SK-N-SH (cell line): ENCODE measurements at regions not wholly inside any gene's neighbourhood (a gene's known extent, or its start where the extent isn't known, plus 50 kb on each side); places are given as distances from the start of the nearest gene placed in this dataset.

Source experiments
- CTCF ChIA-PET: fragments of 300-600, 350-600 bp; formaldehyde crosslinking; extraction: SDS; loops from one replicate; lab custom pipeline; 2021; lab: Yijun Ruan, JAX
- POLR2A ChIA-PET: fragments of 350-600 bp; sonication (Branson Sonifier 250); formaldehyde crosslinking; extraction: SDS; loops from one replicate; lab custom pipeline; 2020; ENCODE audit warnings: antibody characterized with exemption, inconsistent platforms; lab: Yijun Ruan, JAX
- DNase-seq: peaks from one replicate; pipeline ENCODE4 v3.0.0; 2012
- H2AFZ ChIP-seq: fragments of 200-600 bp; sonication (generic); 2 replicates; pipeline ENCODE4 v1.8.1; 2016; ENCODE audit warnings: antibody characterized with exemption, mild to moderate bottlenecking, low read depth
- H3F3A ChIP-seq: fragments of 200-600 bp; sonication (generic); replicated peaks from 2 replicates; pipeline ENCODE3; 2016; ENCODE audit warnings: antibody characterized with exemption, mild to moderate bottlenecking; ENCODE audit not compliant: insufficient read depth
- H3K27ac ChIP-seq, 2 experiments: fragments of 200-500 bp in 1 of 2; fragments of 200-600 bp in 1 of 2; sonication (Bioruptor generic) in 1 of 2; sonication (generic), shearing (Covaris generic) in 1 of 2; 2 replicates each; pipeline versions ENCODE4 v1.5.1 to v1.6.1; 2014 to 2016; ENCODE audit warnings: low read depth in 2 of 2, inconsistent platforms in 1 of 2, low read length in 1 of 2, mild to moderate bottlenecking in 1 of 2, mixed read lengths in 1 of 2
- H3K27me3 ChIP-seq: fragments of 200-600 bp; sonication (generic), shearing (Covaris generic); 2 replicates; pipeline ENCODE4 v1.6.1; 2016; ENCODE audit warnings: mixed run types; ENCODE audit not compliant: insufficient read depth
- H3K36me3 ChIP-seq, 2 experiments: fragments of 200-500 bp in 1 of 2; fragments of 200-600 bp in 1 of 2; sonication (Bioruptor generic) in 1 of 2; sonication (generic) in 1 of 2; replicated peaks in 1 of 2; 2 replicates each; pipeline versions ENCODE3 to v1.5.1; 2014 to 2016; ENCODE audit warnings: low read length in 1 of 2, mild to moderate bottlenecking in 1 of 2; ENCODE audit not compliant: insufficient read depth in 2 of 2, control insufficient read depth in 1 of 2
- H3K4me1 ChIP-seq, 2 experiments: fragments of 200-500 bp in 1 of 2; fragments of 200-600 bp in 1 of 2; sonication (Bioruptor generic) in 1 of 2; sonication (generic), shearing (Covaris generic) in 1 of 2; 2 replicates each; pipeline versions ENCODE4 v1.5.1 to v1.6.1; 2014 to 2016; ENCODE audit warnings: low read depth in 1 of 2, low read length in 1 of 2, mixed run types in 1 of 2; ENCODE audit not compliant: insufficient read depth in 2 of 2, control insufficient read depth in 1 of 2
- H3K4me2 ChIP-seq: fragments of 200-600 bp; sonication (generic), shearing (Covaris generic); 2 replicates; pipeline ENCODE4 v1.6.1; 2017; ENCODE audit warnings: mixed run types
- H3K4me3 ChIP-seq, 2 experiments: fragments of 200-500 bp in 1 of 2; fragments of 200-600 bp in 1 of 2; sonication (Bioruptor generic) in 1 of 2; sonication (generic), shearing (Covaris generic) in 1 of 2; 2 replicates each; pipeline versions ENCODE4 v1.5.1 to v1.8.1; 2014 to 2016; ENCODE audit warnings: low read depth in 2 of 2, inconsistent platforms in 1 of 2, low read length in 1 of 2, mild to moderate bottlenecking in 1 of 2, mixed read lengths in 1 of 2, moderate library complexity in 1 of 2
- H3K79me2 ChIP-seq: fragments of 200-600 bp; sonication (generic); 2 replicates; pipeline ENCODE4 v1.8.1; 2017; ENCODE audit warnings: mild to moderate bottlenecking; ENCODE audit not compliant: insufficient read depth
- H3K9ac ChIP-seq: fragments of 200-600 bp; sonication (generic); 2 replicates; pipeline ENCODE4 v1.6.1; 2017; ENCODE audit warnings: mixed run types
- H3K9me2 ChIP-seq: fragments of 200-600 bp; sonication (generic); 2 replicates; pipeline ENCODE4 v1.6.1; 2017; ENCODE audit warnings: mixed run types
- H3K9me3 ChIP-seq: fragments of 200-600 bp; sonication (generic); 2 replicates; pipeline ENCODE4 v1.6.1; 2017; ENCODE audit warnings: mixed run types, mild to moderate bottlenecking, moderate library complexity
- H4K20me1 ChIP-seq: fragments of 200-600 bp; sonication (generic); 2 replicates; pipeline ENCODE4 v1.6.1; 2017; ENCODE audit warnings: mild to moderate bottlenecking, mixed run types; ENCODE audit not compliant: insufficient read depth
- CHD2 ChIP-seq: fragments of 150-350 bp; IDR thresholded peaks from 2 replicates; pipeline ENCODE4 v1.6.1; 2018; ENCODE audit warnings: low read length; ENCODE audit not compliant: partially characterized antibody
- ELF1 ChIP-seq: IDR thresholded peaks from 2 replicates; pipeline ENCODE4 v1.4.0; 2012
- EZH2phosphoT487 ChIP-seq: fragments of 200-600 bp; sonication (generic); IDR thresholded peaks from 2 replicates; pipeline ENCODE4 v1.6.1; 2017; ENCODE audit warnings: low read depth, mixed run types, mild to moderate bottlenecking, antibody characterized with exemption, moderate library complexity, borderline replicate concordance
- FOSL2 ChIP-seq: IDR thresholded peaks from 2 replicates; pipeline ENCODE4 v1.4.0; 2012; ENCODE audit warnings: low read depth, mild to moderate bottlenecking, moderate library complexity, borderline replicate concordance
- FOXJ3 ChIP-seq: sonication (generic); formaldehyde crosslinking; IDR thresholded peaks from 2 replicates; pipeline ENCODE4 v1.5.1; 2020; ENCODE audit warnings: mild to moderate bottlenecking, missing genetic modification reagents
- FOXM1 ChIP-seq: IDR thresholded peaks from 2 replicates; pipeline ENCODE4 v1.4.0; 2012; ENCODE audit warnings: low read depth, mild to moderate bottlenecking
- GABPA ChIP-seq: IDR thresholded peaks from 2 replicates; pipeline ENCODE4 v1.4.0; 2012; ENCODE audit warnings: low read depth, mild to moderate bottlenecking
- MEF2A ChIP-seq: IDR thresholded peaks from 2 replicates; pipeline ENCODE4 v1.4.0; 2012; ENCODE audit warnings: low read depth, borderline replicate concordance
- MXI1 ChIP-seq: IDR thresholded peaks from 2 replicates; pipeline ENCODE4 v1.6.1; 2012; ENCODE audit warnings: mild to moderate bottlenecking, low read depth, low read length, improper control_type of control experiment
- NRF1 ChIP-seq: IDR thresholded peaks from 2 replicates; pipeline ENCODE4 v1.6.1; 2012; ENCODE audit warnings: low read depth, mild to moderate bottlenecking, low read length
- PBX3 ChIP-seq: IDR thresholded peaks from 2 replicates; pipeline ENCODE4; 2012
- POLR2AphosphoS5 ChIP-seq: IDR thresholded peaks from 2 replicates; pipeline ENCODE4 v1.6.1; 2012; ENCODE audit warnings: low read depth, low read length
- RAD21 ChIP-seq: IDR thresholded peaks from 2 replicates; pipeline ENCODE4 v1.6.1; 2012; ENCODE audit warnings: mild to moderate bottlenecking, low read length
- RXRA ChIP-seq: IDR thresholded peaks from 2 replicates; pipeline ENCODE4 v1.4.0; 2012; ENCODE audit warnings: low read depth, mild to moderate bottlenecking, borderline replicate concordance
- SIN3A ChIP-seq: IDR thresholded peaks from 2 replicates; pipeline ENCODE4 v1.6.1; 2012; ENCODE audit warnings: low read depth, mild to moderate bottlenecking, low read length, moderate library complexity, borderline replicate concordance
- SMC3 ChIP-seq: IDR thresholded peaks from 2 replicates; pipeline ENCODE4 v1.6.1; 2012; ENCODE audit warnings: low read depth, low read length, improper control_type of control experiment
- TAF1 ChIP-seq: IDR thresholded peaks from 2 replicates; pipeline ENCODE4 v1.6.1; 2012; ENCODE audit warnings: low read depth, mild to moderate bottlenecking, low read length, moderate library complexity, borderline replicate concordance
- TCF12 ChIP-seq: IDR thresholded peaks from 2 replicates; pipeline ENCODE4 v1.4.0; 2012
- YY1 ChIP-seq: IDR thresholded peaks from 2 replicates; pipeline ENCODE4 v1.4.0; 2012; ENCODE audit warnings: low read depth, mild to moderate bottlenecking
- WGBS: methylation state at CpG from one replicate; pipeline ENCODE4 v1.1.6; 2017; ENCODE audit warnings: low lambda C conversion rate; 5-methylcytosine and 5-hydroxymethylcytosine counted together
- TF ChIP-seq, protein P1 (sequence below): fragments of 150-350 bp; IDR thresholded peaks from 2 replicates; pipeline ENCODE4 v1.6.1; 2017; ENCODE audit warnings: antibody characterized with exemption, low read length, low read depth, borderline replicate concordance
- TF ChIP-seq, protein P2 (sequence below): fragments of 150-350 bp; IDR thresholded peaks from 2 replicates; pipeline ENCODE4 v1.6.1; 2016; ENCODE audit warnings: mild to moderate bottlenecking, low read depth, low read length
- TF ChIP-seq, protein P3 (sequence below): fragments of 200-600 bp; sonication (generic); IDR thresholded peaks from 2 replicates; pipeline ENCODE4 v1.6.1; 2017; ENCODE audit warnings: antibody characterized with exemption, mild to moderate bottlenecking, moderate library complexity

DNA sequence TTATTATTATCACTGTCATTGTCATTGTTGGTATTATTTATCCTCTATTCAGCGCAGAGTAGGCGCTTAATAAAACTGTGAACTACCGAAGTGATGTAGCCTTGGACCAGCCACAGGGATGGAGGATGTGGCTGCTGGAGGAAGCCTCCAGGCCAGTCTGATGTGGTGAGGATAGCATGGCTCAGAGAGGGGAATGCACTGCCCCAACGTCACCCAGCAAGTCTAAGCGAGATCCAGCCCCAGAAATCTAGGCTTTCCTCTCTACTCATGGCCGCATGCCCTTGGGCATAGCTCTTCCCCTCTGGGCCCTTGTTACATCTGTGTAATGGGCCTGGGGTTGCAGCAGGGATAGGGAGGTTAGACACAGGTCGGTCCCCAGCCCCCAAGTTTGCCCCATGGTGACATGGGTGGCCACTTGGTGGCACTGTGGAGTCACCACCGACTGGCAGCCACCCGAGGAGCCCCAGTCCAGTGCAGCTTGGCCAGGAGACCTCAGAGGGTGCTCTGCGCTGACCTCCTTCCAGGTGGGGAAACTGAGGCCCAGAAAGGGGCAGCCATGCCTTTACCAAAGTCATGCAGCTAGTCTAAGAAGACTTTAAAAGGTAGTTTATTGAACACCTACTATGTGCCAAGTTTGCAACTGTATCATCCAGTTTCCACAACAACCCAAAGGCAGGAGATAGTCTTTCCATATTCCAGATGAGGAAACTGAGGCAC, 395.7 kb downstream of the MN1 start:
- no peaks in the 10 kb centered on the region for H3K9me3 ChIP-seq
- H3K27ac ChIP-seq, result no peak overlapping the region
- H3K4me3 ChIP-seq, result no peak overlapping the region
- H3K79me2 ChIP-seq, result no peaks in the 10 kb centered on the region
- no peak overlapping the region for H2AFZ ChIP-seq
- TF ChIP-seq FOXM1 (no peak), TCF12 (no peak), POLR2AphosphoS5 (no peak), GABPA (no peak), RAD21 (peak; percentile 76), YY1 (no peak), PBX3 (no peak), SIN3A (no peak), MEF2A (no peak), CHD2 (no peak), SMC3 (peak; percentile 70), TAF1 (no peak), EZH2phosphoT487 (no peak), FOXJ3 (no peak), FOSL2 (no peak), RXRA (no peak), NRF1 (no peak), MXI1 (no peak), ELF1 (no peak)
- TF ChIP-seq, protein P1, sequence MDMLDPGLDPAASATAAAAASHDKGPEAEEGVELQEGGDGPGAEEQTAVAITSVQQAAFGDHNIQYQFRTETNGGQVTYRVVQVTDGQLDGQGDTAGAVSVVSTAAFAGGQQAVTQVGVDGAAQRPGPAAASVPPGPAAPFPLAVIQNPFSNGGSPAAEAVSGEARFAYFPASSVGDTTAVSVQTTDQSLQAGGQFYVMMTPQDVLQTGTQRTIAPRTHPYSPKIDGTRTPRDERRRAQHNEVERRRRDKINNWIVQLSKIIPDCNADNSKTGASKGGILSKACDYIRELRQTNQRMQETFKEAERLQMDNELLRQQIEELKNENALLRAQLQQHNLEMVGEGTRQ, result no peak
- TF ChIP-seq, protein P2, sequence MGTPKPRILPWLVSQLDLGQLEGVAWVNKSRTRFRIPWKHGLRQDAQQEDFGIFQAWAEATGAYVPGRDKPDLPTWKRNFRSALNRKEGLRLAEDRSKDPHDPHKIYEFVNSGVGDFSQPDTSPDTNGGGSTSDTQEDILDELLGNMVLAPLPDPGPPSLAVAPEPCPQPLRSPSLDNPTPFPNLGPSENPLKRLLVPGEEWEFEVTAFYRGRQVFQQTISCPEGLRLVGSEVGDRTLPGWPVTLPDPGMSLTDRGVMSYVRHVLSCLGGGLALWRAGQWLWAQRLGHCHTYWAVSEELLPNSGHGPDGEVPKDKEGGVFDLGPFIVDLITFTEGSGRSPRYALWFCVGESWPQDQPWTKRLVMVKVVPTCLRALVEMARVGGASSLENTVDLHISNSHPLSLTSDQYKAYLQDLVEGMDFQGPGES, result no peak
- TF ChIP-seq, protein P3, sequence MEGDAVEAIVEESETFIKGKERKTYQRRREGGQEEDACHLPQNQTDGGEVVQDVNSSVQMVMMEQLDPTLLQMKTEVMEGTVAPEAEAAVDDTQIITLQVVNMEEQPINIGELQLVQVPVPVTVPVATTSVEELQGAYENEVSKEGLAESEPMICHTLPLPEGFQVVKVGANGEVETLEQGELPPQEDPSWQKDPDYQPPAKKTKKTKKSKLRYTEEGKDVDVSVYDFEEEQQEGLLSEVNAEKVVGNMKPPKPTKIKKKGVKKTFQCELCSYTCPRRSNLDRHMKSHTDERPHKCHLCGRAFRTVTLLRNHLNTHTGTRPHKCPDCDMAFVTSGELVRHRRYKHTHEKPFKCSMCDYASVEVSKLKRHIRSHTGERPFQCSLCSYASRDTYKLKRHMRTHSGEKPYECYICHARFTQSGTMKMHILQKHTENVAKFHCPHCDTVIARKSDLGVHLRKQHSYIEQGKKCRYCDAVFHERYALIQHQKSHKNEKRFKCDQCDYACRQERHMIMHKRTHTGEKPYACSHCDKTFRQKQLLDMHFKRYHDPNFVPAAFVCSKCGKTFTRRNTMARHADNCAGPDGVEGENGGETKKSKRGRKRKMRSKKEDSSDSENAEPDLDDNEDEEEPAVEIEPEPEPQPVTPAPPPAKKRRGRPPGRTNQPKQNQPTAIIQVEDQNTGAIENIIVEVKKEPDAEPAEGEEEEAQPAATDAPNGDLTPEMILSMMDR, result peak; percentile 79
- POLR2A ChIA-PET, result no interaction called here
- CTCF ChIA-PET, result interaction anchor here (0.6 to 3.0 kb wide), 25 partner anchors 9 to 651 kb away, joined by 3 to 13 read pairs (median 3); no protein-coding TSS in a partner anchor
- H3K9ac ChIP-seq, result no peak overlapping the region
- DNase-seq, result peak; percentile 82
- WGBS, result 55% methylated on average over 6 of the region's 10 CpGs
- no peaks in the 10 kb centered on the region for H3K27me3 ChIP-seq
- no peaks in the 10 kb centered on the region for H3K36me3 ChIP-seq
- no peaks in the 10 kb centered on the region for H3K4me1 ChIP-seq
- no peak overlapping the region for H3K4me2 ChIP-seq
- no peaks in the 10 kb centered on the region for H3K9me2 ChIP-seq
- H3F3A ChIP-seq, result no peaks in the 10 kb centered on the region
- no peaks in the 10 kb centered on the region for H4K20me1 ChIP-seq
